ENCODE measurements at regions not wholly inside any gene's neighbourhood (a gene's known extent, or its start where the extent isn't known, plus 50 kb on each side); places are given as distances from the start of the nearest gene placed in this dataset.

DNA sequence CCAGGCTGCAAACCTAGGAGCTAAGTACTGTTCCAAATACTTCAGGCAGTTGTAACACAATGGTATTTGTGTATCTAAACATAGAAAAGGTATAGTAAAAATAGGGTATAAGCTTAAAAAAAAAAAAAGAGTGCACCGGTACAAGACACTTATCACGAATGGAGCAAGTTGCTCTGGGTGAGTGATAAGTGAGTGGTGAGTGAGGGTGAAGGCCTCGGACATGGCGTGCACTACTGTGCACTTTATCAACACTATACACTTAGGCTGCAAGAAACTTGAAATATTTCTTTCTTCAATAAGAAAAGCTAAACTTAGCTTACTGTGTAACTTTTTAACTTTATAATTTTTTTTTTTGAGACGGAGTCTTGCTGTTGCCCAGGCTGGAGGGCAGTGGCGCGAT, 159.5 kb upstream of the PDE10A start:
- Histone ChIP-seq H2AFZ (ENCODE audit: low read depth, low read length) (no peak overlapping the region), H3K9me3 (ENCODE audit: insufficient read depth, low read length, severe bottlenecking) (no peaks in the 10 kb centered on the region), H3K9ac (ENCODE audit: low read depth, low read length) (no peak overlapping the region), H3K27me3 (ENCODE audit: insufficient read depth, low read length, poor library complexity) (peaks cover 4% of the 10 kb centered on the region), H3K4me3 (ENCODE audit: low read depth in 1 of 2, low read length in 2 of 2) (no peak overlapping the region), H4K20me1 (ENCODE audit: insufficient read depth, low read length) (0 out of 2 replicates have a peak, but pooled peaks cover under 1% of the 10 kb centered on the region), H3K4me2 (ENCODE audit: insufficient read depth, low read length) (no peak overlapping the region), H3K4me1 (ENCODE audit: insufficient read depth, low read length) (no peaks in the 10 kb centered on the region), H3K79me2 (ENCODE audit: insufficient read depth, low read length) (no peaks in the 10 kb centered on the region), H3K27ac (ENCODE audit: low read length) (no peak overlapping the region), H3K36me3 (ENCODE audit: insufficient read depth, low read length) (no peaks in the 10 kb centered on the region)
- DNase-seq (no peak), ATAC-seq (ENCODE audit: insufficient read depth, low read depth) (no peak)
- TF ChIP-seq EZH2 (IDR thresholded peaks at IDR 0.05; ENCODE audit: borderline replicate concordance, low read depth, low read length, severe bottlenecking): no peak
- TF ChIP-seq, protein P1, sequence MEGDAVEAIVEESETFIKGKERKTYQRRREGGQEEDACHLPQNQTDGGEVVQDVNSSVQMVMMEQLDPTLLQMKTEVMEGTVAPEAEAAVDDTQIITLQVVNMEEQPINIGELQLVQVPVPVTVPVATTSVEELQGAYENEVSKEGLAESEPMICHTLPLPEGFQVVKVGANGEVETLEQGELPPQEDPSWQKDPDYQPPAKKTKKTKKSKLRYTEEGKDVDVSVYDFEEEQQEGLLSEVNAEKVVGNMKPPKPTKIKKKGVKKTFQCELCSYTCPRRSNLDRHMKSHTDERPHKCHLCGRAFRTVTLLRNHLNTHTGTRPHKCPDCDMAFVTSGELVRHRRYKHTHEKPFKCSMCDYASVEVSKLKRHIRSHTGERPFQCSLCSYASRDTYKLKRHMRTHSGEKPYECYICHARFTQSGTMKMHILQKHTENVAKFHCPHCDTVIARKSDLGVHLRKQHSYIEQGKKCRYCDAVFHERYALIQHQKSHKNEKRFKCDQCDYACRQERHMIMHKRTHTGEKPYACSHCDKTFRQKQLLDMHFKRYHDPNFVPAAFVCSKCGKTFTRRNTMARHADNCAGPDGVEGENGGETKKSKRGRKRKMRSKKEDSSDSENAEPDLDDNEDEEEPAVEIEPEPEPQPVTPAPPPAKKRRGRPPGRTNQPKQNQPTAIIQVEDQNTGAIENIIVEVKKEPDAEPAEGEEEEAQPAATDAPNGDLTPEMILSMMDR (IDR thresholded peaks at IDR 0.05; ENCODE audit: borderline replicate concordance, extremely low read depth, low read length, poor library complexity, severe bottlenecking): no peak

DNA sequence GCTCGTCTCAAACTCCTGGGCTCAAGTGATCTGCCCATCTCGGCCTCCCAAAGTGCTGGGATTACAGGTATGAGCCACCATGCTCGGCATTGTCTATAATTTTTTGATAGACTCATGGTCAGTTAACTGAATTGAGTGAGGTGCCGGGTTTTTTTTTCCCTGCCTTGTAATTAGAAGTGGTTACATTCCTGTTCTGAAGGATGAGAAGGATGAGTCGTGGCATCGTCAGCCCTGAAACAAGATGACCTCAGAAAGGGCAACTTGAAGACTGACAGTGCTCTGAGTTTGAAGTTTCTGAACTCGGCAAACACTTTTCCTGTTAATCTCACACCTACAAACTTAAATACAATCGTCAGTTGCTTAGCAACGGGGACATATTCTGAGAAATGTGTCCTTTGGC, 158.7 kb upstream of the PDE10A start:
- no peaks in the 10 kb centered on the region for H3K9me3 ChIP-seq (ENCODE audit: insufficient read depth, low read length, severe bottlenecking)
- H2AFZ ChIP-seq (ENCODE audit: low read depth, low read length): no peak overlapping the region
- H3K79me2 ChIP-seq (ENCODE audit: insufficient read depth, low read length): no peaks in the 10 kb centered on the region
- no peak overlapping the region for H3K4me3 ChIP-seq (ENCODE audit: low read depth in 1 of 2, low read length in 2 of 2)
- no peak overlapping the region for H3K9ac ChIP-seq (ENCODE audit: low read depth, low read length)
- no peak for TF ChIP-seq EZH2 (IDR thresholded peaks at IDR 0.05; ENCODE audit: borderline replicate concordance, low read depth, low read length, severe bottlenecking)
- TF ChIP-seq, protein P1 (IDR thresholded peaks at IDR 0.05; ENCODE audit: borderline replicate concordance, extremely low read depth, low read length, poor library complexity, severe bottlenecking): no peak
- no peak overlapping the region for H3K4me2 ChIP-seq (ENCODE audit: insufficient read depth, low read length)
- H3K27me3 ChIP-seq (ENCODE audit: insufficient read depth, low read length, poor library complexity): peaks cover 4% of the 10 kb centered on the region
- H3K4me1 ChIP-seq (ENCODE audit: insufficient read depth, low read length): no peaks in the 10 kb centered on the region
- DNase-seq: no peak
- ATAC-seq (ENCODE audit: insufficient read depth, low read depth): no peak
- 0 out of 2 replicates have a peak, but pooled peaks cover 3% of the 10 kb centered on the region for H4K20me1 ChIP-seq (ENCODE audit: insufficient read depth, low read length)
- no peaks in the 10 kb centered on the region for H3K36me3 ChIP-seq (ENCODE audit: insufficient read depth, low read length)
- H3K27ac ChIP-seq (ENCODE audit: low read length): no peak overlapping the region

DNA sequence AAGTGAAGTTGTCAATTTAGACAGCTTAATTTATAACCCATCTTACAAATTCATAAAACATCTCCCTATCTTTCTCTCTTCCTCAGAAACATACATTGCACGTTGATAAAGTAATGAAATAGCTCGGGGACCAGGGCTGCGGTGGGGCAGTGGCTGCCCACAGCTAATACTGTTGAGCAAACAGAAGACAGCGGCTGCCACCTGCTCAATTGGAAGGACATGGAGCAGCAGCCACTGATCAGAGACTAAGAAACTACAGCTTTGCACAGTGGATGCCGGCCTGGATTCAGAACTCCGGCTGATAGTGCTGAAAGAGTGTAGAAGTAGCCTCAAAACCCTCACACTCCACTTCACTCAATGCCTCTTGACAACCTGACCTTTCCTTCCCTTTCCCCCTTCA, 157.9 kb upstream of the PDE10A start:
- TF ChIP-seq EZH2 (IDR thresholded peaks at IDR 0.05; ENCODE audit: borderline replicate concordance, low read depth, low read length, severe bottlenecking): no peak
- TF ChIP-seq, protein P1 (IDR thresholded peaks at IDR 0.05; ENCODE audit: borderline replicate concordance, extremely low read depth, low read length, poor library complexity, severe bottlenecking): no peak
- no peak overlapping the region for H3K4me2 ChIP-seq (ENCODE audit: insufficient read depth, low read length)
- H3K4me1 ChIP-seq (ENCODE audit: insufficient read depth, low read length): no peaks in the 10 kb centered on the region
- peaks cover 4% of the 10 kb centered on the region for H3K27me3 ChIP-seq (ENCODE audit: insufficient read depth, low read length, poor library complexity)
- DNase-seq (no peak), ATAC-seq (ENCODE audit: insufficient read depth, low read depth) (no peak)
- H3K4me3 ChIP-seq (ENCODE audit: low read depth in 1 of 2, low read length in 2 of 2): no peak overlapping the region
- no peak overlapping the region for H2AFZ ChIP-seq (ENCODE audit: low read depth, low read length)
- H3K79me2 ChIP-seq (ENCODE audit: insufficient read depth, low read length): no peaks in the 10 kb centered on the region
- H3K9me3 ChIP-seq (ENCODE audit: insufficient read depth, low read length, severe bottlenecking): no peaks in the 10 kb centered on the region
- no peak overlapping the region for H3K9ac ChIP-seq (ENCODE audit: low read depth, low read length)
- H3K36me3 ChIP-seq (ENCODE audit: insufficient read depth, low read length): no peaks in the 10 kb centered on the region
- 0 out of 2 replicates have a peak, but pooled peaks cover 3% of the 10 kb centered on the region for H4K20me1 ChIP-seq (ENCODE audit: insufficient read depth, low read length)
- H3K27ac ChIP-seq (ENCODE audit: low read length): no peak overlapping the region

DNA sequence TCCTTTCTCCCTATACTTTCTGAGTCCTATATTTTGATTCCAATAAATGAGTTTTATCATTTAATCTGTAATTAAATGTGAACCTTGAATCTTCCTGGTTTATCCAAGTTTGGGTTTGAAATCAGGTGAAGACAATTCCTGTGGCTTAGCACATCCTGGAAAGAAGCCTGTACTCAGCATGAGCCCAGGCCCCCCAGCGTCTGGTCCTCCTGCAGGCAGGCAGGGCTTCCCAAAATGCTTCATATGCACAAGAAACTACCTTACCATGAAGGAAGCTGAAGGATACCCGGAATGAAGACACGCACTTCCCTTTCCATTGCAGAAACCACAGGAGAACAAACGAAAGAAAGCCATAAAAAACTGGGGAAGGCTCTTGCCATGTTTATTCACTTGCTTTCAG, 157.4 kb upstream of the PDE10A start:
- H3K4me2 ChIP-seq (ENCODE audit: insufficient read depth, low read length): no peak overlapping the region
- no peaks in the 10 kb centered on the region for H3K36me3 ChIP-seq (ENCODE audit: insufficient read depth, low read length)
- TF ChIP-seq, protein P1 (IDR thresholded peaks at IDR 0.05; ENCODE audit: borderline replicate concordance, extremely low read depth, low read length, poor library complexity, severe bottlenecking): no peak
- TF ChIP-seq EZH2 (IDR thresholded peaks at IDR 0.05; ENCODE audit: borderline replicate concordance, low read depth, low read length, severe bottlenecking): no peak
- no peaks in the 10 kb centered on the region for H3K9me3 ChIP-seq (ENCODE audit: insufficient read depth, low read length, severe bottlenecking)
- H3K27ac ChIP-seq (ENCODE audit: low read length): no peak overlapping the region
- no peak overlapping the region for H3K4me3 ChIP-seq (ENCODE audit: low read depth in 1 of 2, low read length in 2 of 2)
- no peak for DNase-seq
- H3K9ac ChIP-seq (ENCODE audit: low read depth, low read length): no peak overlapping the region
- no peak overlapping the region for H2AFZ ChIP-seq (ENCODE audit: low read depth, low read length)
- H3K4me1 ChIP-seq (ENCODE audit: insufficient read depth, low read length): no peaks in the 10 kb centered on the region
- H3K27me3 ChIP-seq (ENCODE audit: insufficient read depth, low read length, poor library complexity): peaks cover 4% of the 10 kb centered on the region
- H3K79me2 ChIP-seq (ENCODE audit: insufficient read depth, low read length): no peaks in the 10 kb centered on the region
- ATAC-seq (ENCODE audit: insufficient read depth, low read depth): no peak
- 0 out of 2 replicates have a peak, but pooled peaks cover 3% of the 10 kb centered on the region for H4K20me1 ChIP-seq (ENCODE audit: insufficient read depth, low read length)

Measured in DND-41 (cell line).